A673 (cell line): ENCODE measurements at regions not wholly inside any gene's neighbourhood (a gene's known extent, or its start where the extent isn't known, plus 50 kb on each side); places are given as distances from the start of the nearest gene placed in this dataset.

Source experiments
- CTCF ChIP-seq: fragments of 300-800, 200-600 bp; sonication (generic); conservative IDR thresholded peaks from 2 replicates; pipeline ENCODE4 v1.5.1; 2017; ENCODE audit warnings: low read depth, mild to moderate bottlenecking, antibody characterized with exemption, low read length, moderate library complexity, mixed read lengths
- EZH2 ChIP-seq: fragments of 200-600 bp; sonication (generic); IDR thresholded peaks from 2 replicates; pipeline ENCODE4 v1.6.1; 2017; ENCODE audit warnings: borderline replicate concordance, low read depth, mild to moderate bottlenecking, mixed read lengths, antibody characterized with exemption, low read length; ENCODE audit not compliant: poor library complexity, severe bottlenecking

- no peak for TF ChIP-seq CTCF
- no peak for TF ChIP-seq EZH2
These were observed 247.7 kb downstream of the GLI2 start for GRCh38 chr2:120983344-120983743.
